CMK (cell line): ENCODE measurements at regions not wholly inside any gene's neighbourhood (a gene's known extent, or its start where the extent isn't known, plus 50 kb on each side); places are given as distances from the start of the nearest gene placed in this dataset.
"Not testable (repeated sequence)": the region's sequence is repeated elsewhere in the genome, so short reads cannot be mapped to it uniquely, and the experiment has no call there.

Experiments used
- DNase-seq: peaks from one replicate; pipeline ENCODE4 v3.0.0-alpha.2; 2010; ENCODE audit warnings: low read depth

- not testable (repeated sequence) for DNase-seq
Measured at GRCh38 chr9:43089337-43089736, 905.9 kb downstream of the SPATA31A6 start.

- DNase-seq = not testable (repeated sequence)
Measured at GRCh38 chr9:43110376-43110775, 926.9 kb downstream of the SPATA31A6 start.

- DNase-seq = not testable (repeated sequence)
Measured at GRCh38 chr9:43112846-43113245, 929.4 kb downstream of the SPATA31A6 start.

GRCh38 chr9:43115813-43116229 lies 932.4 kb downstream of the SPATA31A6 start:
- DNase-seq = not testable (repeated sequence)

- not testable (repeated sequence) for DNase-seq
Measured at GRCh38 chr9:43118088-43118865, 934.8 kb downstream of the SPATA31A6 start.

- DNase-seq = not testable (repeated sequence)
Measured at GRCh38 chr9:43119565-43119964, 936.1 kb downstream of the SPATA31A6 start.

- not testable (repeated sequence) for DNase-seq
Measured at GRCh38 chr9:43119978-43120377, 936.5 kb downstream of the SPATA31A6 start.

GRCh38 chr9:43125894-43126293 lies 942.4 kb downstream of the SPATA31A6 start:
- DNase-seq = not testable (repeated sequence)

GRCh38 chr9:43127026-43127775 lies 943.7 kb downstream of the SPATA31A6 start:
- not testable (repeated sequence) for DNase-seq

- DNase-seq = not testable (repeated sequence)
Measured at GRCh38 chr9:43127949-43128348, 944.5 kb downstream of the SPATA31A6 start.

- not testable (repeated sequence) for DNase-seq
Measured at GRCh38 chr9:43130744-43131171, 947.3 kb downstream of the SPATA31A6 start.

- DNase-seq = peak; percentile 54
Measured at GRCh38 chr9:43135440-43135839, 952.0 kb downstream of the SPATA31A6 start.

- not testable (repeated sequence) for DNase-seq
Measured at GRCh38 chr9:43138909-43139308, 955.5 kb downstream of the SPATA31A6 start.

- not testable (repeated sequence) for DNase-seq
Measured at GRCh38 chr9:43139349-43139748, 955.9 kb downstream of the SPATA31A6 start.

- not testable (repeated sequence) for DNase-seq
Measured at GRCh38 chr9:43139878-43140608, 956.6 kb downstream of the SPATA31A6 start.
